NK-92 (cell line): ENCODE measurements at regions not wholly inside any gene's neighbourhood (a gene's known extent, or its start where the extent isn't known, plus 50 kb on each side); places are given as distances from the start of the nearest gene placed in this dataset.

Experiments
- DNase-seq: peaks from one replicate; lab custom pipeline; 2025; ENCODE audit not compliant: unreplicated experiment; lab: John Stamatoyannopoulos, UW

GRCh38 chr3:117790235-117790987, 1080.8 kb downstream of the TUSC7 start:
- DNase-seq, result no peak

- no peak for DNase-seq
Observed at GRCh38 chr3:117793622-117794265, 1084.2 kb downstream of the TUSC7 start.

GRCh38 chr3:117798221-117798620, 1088.6 kb downstream of the TUSC7 start:
- no peak for DNase-seq

GRCh38 chr3:117798687-117799386, 1089.3 kb downstream of the TUSC7 start:
- DNase-seq, result no peak

- DNase-seq, result no peak
Observed at GRCh38 chr3:117799387-117799735, 1089.8 kb downstream of the TUSC7 start.

- no peak for DNase-seq
Observed at GRCh38 chr3:117801912-117802239, 1092.3 kb downstream of the TUSC7 start.

GRCh38 chr3:117809186-117810081, 1099.9 kb downstream of the TUSC7 start:
- no peak for DNase-seq

GRCh38 chr3:117811786-117812185, 1102.2 kb downstream of the TUSC7 start:
- DNase-seq, result no peak

GRCh38 chr3:117814975-117815374, 1105.4 kb downstream of the TUSC7 start:
- DNase-seq, result no peak

- DNase-seq, result no peak
Observed at GRCh38 chr3:117817103-117817502, 1107.5 kb downstream of the TUSC7 start.

GRCh38 chr3:117818592-117818991, 1109.0 kb downstream of the TUSC7 start:
- no peak for DNase-seq

GRCh38 chr3:117820658-117821299, 1111.2 kb downstream of the TUSC7 start:
- DNase-seq, result no peak

- DNase-seq, result no peak
Observed at GRCh38 chr3:117822416-117822815, 1112.8 kb downstream of the TUSC7 start.

- DNase-seq, result no peak
Observed at GRCh38 chr3:117836296-117836695, 1126.7 kb downstream of the TUSC7 start.

- no peak for DNase-seq
Observed at GRCh38 chr3:117837391-117837790, 1127.8 kb downstream of the TUSC7 start.

GRCh38 chr3:117842086-117842485, 1132.5 kb downstream of the TUSC7 start:
- DNase-seq, result no peak

- DNase-seq, result no peak
Observed at GRCh38 chr3:117843356-117843755, 1133.8 kb downstream of the TUSC7 start.

- no peak for DNase-seq
Observed at GRCh38 chr3:117844676-117845075, 1135.1 kb downstream of the TUSC7 start.

GRCh38 chr3:117846238-117846637, 1136.7 kb downstream of the TUSC7 start:
- DNase-seq, result no peak

GRCh38 chr3:117848606-117849005, 1139.0 kb downstream of the TUSC7 start:
- no peak for DNase-seq
